ENCODE measurements at regions not wholly inside any gene's neighbourhood (a gene's known extent, or its start where the extent isn't known, plus 50 kb on each side); places are given as distances from the start of the nearest gene placed in this dataset.

DNA sequence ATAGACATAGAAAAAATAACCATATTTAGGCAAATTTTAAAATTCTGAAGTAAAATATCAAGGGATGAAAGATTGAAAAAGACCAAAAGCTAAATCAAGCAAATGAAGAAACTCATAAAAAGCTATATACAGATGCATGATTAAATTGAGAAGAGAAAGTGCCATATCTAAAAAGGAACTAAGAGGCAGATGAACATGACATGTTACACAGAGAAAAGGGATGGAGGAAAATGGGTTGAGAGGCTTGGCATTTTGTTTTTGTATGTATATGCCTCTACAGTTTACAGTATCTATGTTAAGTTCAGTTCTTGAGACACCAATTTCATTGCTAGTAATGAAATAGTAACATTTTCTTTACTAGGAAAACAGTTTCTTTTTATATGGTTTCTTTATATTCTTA is 1507.4 kb upstream of the SPRY2 start:
- FAIRE-seq (no peak), DNase-seq (ENCODE audit: low read depth, low spot score) (no peak)
- H3K4me3 ChIP-seq (replicated peaks in 1 of 3; ENCODE audit: insufficient read depth in 1 of 3, low read depth in 1 of 3, low read length in 3 of 3) = no peak overlapping the region
- intact Hi-C loops (cut with micrococcal nuclease) = no loop called here
- H3K27ac ChIP-seq (ENCODE audit: insufficient read depth, low read depth, low read length) = no peak overlapping the region
- H3K4me1 ChIP-seq (ENCODE audit: control insufficient read depth, extremely low read depth, insufficient read depth, low read length) = no peaks in the 10 kb centered on the region
- TF ChIP-seq GATA2 (IDR thresholded peaks at IDR 0.05; ENCODE audit: insufficient read depth, insufficient read length, low read depth, low read length) (no peak), POLR2AphosphoS5 (IDR thresholded peaks at IDR 0.05; ENCODE audit: insufficient read depth, low read depth, low read length) (no peak), JUN (IDR thresholded peaks at IDR 0.05; ENCODE audit: borderline replicate concordance, insufficient read depth, insufficient read length, low read depth) (no peak), MYC (IDR thresholded peaks at IDR 0.05; ENCODE audit: low read depth, low read length) (no peak), POLR2A (IDR thresholded peaks at IDR 0.05; ENCODE audit: low read depth, low read length) (no peak)
- TF ChIP-seq, protein P1, sequence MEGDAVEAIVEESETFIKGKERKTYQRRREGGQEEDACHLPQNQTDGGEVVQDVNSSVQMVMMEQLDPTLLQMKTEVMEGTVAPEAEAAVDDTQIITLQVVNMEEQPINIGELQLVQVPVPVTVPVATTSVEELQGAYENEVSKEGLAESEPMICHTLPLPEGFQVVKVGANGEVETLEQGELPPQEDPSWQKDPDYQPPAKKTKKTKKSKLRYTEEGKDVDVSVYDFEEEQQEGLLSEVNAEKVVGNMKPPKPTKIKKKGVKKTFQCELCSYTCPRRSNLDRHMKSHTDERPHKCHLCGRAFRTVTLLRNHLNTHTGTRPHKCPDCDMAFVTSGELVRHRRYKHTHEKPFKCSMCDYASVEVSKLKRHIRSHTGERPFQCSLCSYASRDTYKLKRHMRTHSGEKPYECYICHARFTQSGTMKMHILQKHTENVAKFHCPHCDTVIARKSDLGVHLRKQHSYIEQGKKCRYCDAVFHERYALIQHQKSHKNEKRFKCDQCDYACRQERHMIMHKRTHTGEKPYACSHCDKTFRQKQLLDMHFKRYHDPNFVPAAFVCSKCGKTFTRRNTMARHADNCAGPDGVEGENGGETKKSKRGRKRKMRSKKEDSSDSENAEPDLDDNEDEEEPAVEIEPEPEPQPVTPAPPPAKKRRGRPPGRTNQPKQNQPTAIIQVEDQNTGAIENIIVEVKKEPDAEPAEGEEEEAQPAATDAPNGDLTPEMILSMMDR (IDR thresholded peaks at IDR 0.05; ENCODE audit: extremely low read depth in 1 of 2, insufficient read depth in 1 of 2, low read depth in 1 of 2, low read length in 2 of 2) = no peak
- ChIA-PET POLR2A (no interaction called here), CTCF (no interaction called here)
- H2AFZ ChIP-seq (ENCODE audit: low read depth, low read length) = no peak overlapping the region
- H3K4me2 ChIP-seq (ENCODE audit: insufficient read depth, low read length) = no peak overlapping the region
- no peaks in the 10 kb centered on the region for H4K20me1 ChIP-seq (replicated peaks; ENCODE audit: control insufficient read depth, extremely low read depth, insufficient read depth, low read length)
- H3K9me3 ChIP-seq (replicated peaks; ENCODE audit: control insufficient read depth, insufficient read depth, low read length) = no peaks in the 10 kb centered on the region
- H3K27me3 ChIP-seq (ENCODE audit: control insufficient read depth in 2 of 2, insufficient read depth in 2 of 2, low read length in 2 of 2) = no peaks in the 10 kb centered on the region
- no peak overlapping the region for H3K9ac ChIP-seq (replicated peaks; ENCODE audit: extremely low read depth, insufficient read depth, low read length)
- no peaks in the 10 kb centered on the region for H3K79me2 ChIP-seq (ENCODE audit: control insufficient read depth, insufficient read depth, low read length)
- dilution Hi-C loops (cut with MboI; ENCODE audit: extremely low pct_ligation_motif_present, low sequenced_read_pairs) = no loop called here
- H3K36me3 ChIP-seq (ENCODE audit: control insufficient read depth in 2 of 2, extremely low read depth in 1 of 2, insufficient read depth in 2 of 2, low read length in 2 of 2) = no peaks in the 10 kb centered on the region
- BruUV-seq (replicated peaks) = no TSS peak
- H3K9me1 ChIP-seq (replicated peaks; ENCODE audit: control insufficient read depth, extremely low read depth, insufficient read depth, low read length) = no peaks in the 10 kb centered on the region

DNA sequence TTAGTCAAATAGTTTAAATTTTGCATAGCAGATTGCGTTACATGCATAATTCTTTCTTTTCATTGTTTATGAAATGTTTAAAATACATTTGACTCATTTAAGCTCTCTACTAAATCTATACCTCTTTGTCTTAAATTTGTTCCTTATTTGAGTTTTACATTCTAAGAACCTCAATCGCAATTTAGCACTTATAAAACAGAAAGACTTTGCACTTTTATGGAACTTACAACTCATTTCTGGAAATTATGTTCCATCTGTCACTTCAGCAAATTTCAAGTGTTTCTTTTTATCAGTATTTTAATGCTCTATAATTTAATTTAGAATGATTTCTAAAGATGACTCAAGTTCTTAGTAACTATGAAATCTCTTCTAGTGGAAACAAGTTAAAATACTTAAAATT is 1505.8 kb upstream of the SPRY2 start:
- Histone ChIP-seq H3K27ac (ENCODE audit: insufficient read depth, low read depth, low read length) (no peak overlapping the region), H3K79me2 (ENCODE audit: control insufficient read depth, insufficient read depth, low read length) (no peaks in the 10 kb centered on the region), H3K9me3 (replicated peaks; ENCODE audit: control insufficient read depth, insufficient read depth, low read length) (no peaks in the 10 kb centered on the region), H3K4me1 (ENCODE audit: control insufficient read depth, extremely low read depth, insufficient read depth, low read length) (no peaks in the 10 kb centered on the region), H2AFZ (ENCODE audit: low read depth, low read length) (no peak overlapping the region), H3K9ac (replicated peaks; ENCODE audit: extremely low read depth, insufficient read depth, low read length) (no peak overlapping the region), H3K4me2 (ENCODE audit: insufficient read depth, low read length) (no peak overlapping the region), H3K27me3 (ENCODE audit: control insufficient read depth in 2 of 2, insufficient read depth in 2 of 2, low read length in 2 of 2) (no peaks in the 10 kb centered on the region), H4K20me1 (replicated peaks; ENCODE audit: control insufficient read depth, extremely low read depth, insufficient read depth, low read length) (no peaks in the 10 kb centered on the region), H3K36me3 (ENCODE audit: control insufficient read depth in 2 of 2, extremely low read depth in 1 of 2, insufficient read depth in 2 of 2, low read length in 2 of 2) (no peaks in the 10 kb centered on the region), H3K9me1 (replicated peaks; ENCODE audit: control insufficient read depth, extremely low read depth, insufficient read depth, low read length) (no peaks in the 10 kb centered on the region), H3K4me3 (replicated peaks in 1 of 3; ENCODE audit: insufficient read depth in 1 of 3, low read depth in 1 of 3, low read length in 3 of 3) (no peak overlapping the region)
- no peak for DNase-seq (ENCODE audit: low read depth, low spot score)
- dilution Hi-C loops (cut with MboI; ENCODE audit: extremely low pct_ligation_motif_present, low sequenced_read_pairs) (no loop called here), intact Hi-C loops (cut with micrococcal nuclease) (no loop called here)
- CTCF ChIA-PET = no interaction called here
- POLR2A ChIA-PET = no interaction called here
- FAIRE-seq = no peak
- no TSS peak for BruUV-seq (replicated peaks)
- TF ChIP-seq FOS (IDR thresholded peaks at IDR 0.05; ENCODE audit: borderline replicate concordance, insufficient read depth, low read length) (no peak), JUN (IDR thresholded peaks at IDR 0.05; ENCODE audit: borderline replicate concordance, insufficient read depth, insufficient read length, low read depth) (no peak), POLR2AphosphoS5 (IDR thresholded peaks at IDR 0.05; ENCODE audit: insufficient read depth, low read depth, low read length) (no peak), MYC (IDR thresholded peaks at IDR 0.05; ENCODE audit: low read depth, low read length) (no peak), POLR2A (IDR thresholded peaks at IDR 0.05; ENCODE audit: low read depth, low read length) (no peak), GATA2 (IDR thresholded peaks at IDR 0.05; ENCODE audit: insufficient read depth, insufficient read length, low read depth, low read length) (no peak), EZH2 (IDR thresholded peaks at IDR 0.05; ENCODE audit: borderline replicate concordance, low read depth, low read length, severe bottlenecking) (no peak)
- TF ChIP-seq, protein P1 (IDR thresholded peaks at IDR 0.05; ENCODE audit: extremely low read depth in 1 of 2, insufficient read depth in 1 of 2, low read depth in 1 of 2, low read length in 2 of 2) = no peak
- TF ChIP-seq, protein P2, sequence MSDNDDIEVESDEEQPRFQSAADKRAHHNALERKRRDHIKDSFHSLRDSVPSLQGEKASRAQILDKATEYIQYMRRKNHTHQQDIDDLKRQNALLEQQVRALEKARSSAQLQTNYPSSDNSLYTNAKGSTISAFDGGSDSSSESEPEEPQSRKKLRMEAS (IDR thresholded peaks at IDR 0.05; ENCODE audit: insufficient read depth, insufficient read length) = no peak

All from endothelial cell of umbilical vein (primary cell).